Esophagus (tissue), 2 donors: ENCODE measurements at regions not wholly inside any gene's neighbourhood (a gene's known extent, or its start where the extent isn't known, plus 50 kb on each side); places are given as distances from the start of the nearest gene placed in this dataset.
"Not testable (repeated sequence)": the region's sequence is repeated elsewhere in the genome, so short reads cannot be mapped to it uniquely, and the experiment has no call there.

Experiments
- H3K27ac ChIP-seq, 2 donors: one replicate each; pipeline ENCODE4 v1.5.1; 2013; ENCODE audit warnings: low read depth in 2 of 2, mild to moderate bottlenecking in 2 of 2, inconsistent platforms in 1 of 2, low read length in 1 of 2, moderate library complexity in 1 of 2
- H3K27me3 ChIP-seq, 2 donors: one replicate each; pipeline ENCODE4 v1.6.1; 2013; ENCODE audit warnings: low read length in 2 of 2, control low read depth in 1 of 2, mild to moderate bottlenecking in 1 of 2; ENCODE audit not compliant: insufficient read depth in 2 of 2, control insufficient read depth in 1 of 2
- H3K36me3 ChIP-seq, 2 donors: one replicate each; pipeline ENCODE4 v1.6.1; 2013; ENCODE audit warnings: low read length in 1 of 2; ENCODE audit not compliant: control insufficient read depth in 2 of 2, insufficient read depth in 2 of 2
- H3K4me1 ChIP-seq, 2 donors: one replicate each; pipeline ENCODE4 v1.6.1; 2013; ENCODE audit warnings: low read length in 1 of 2; ENCODE audit not compliant: control insufficient read depth in 2 of 2, insufficient read depth in 2 of 2
- H3K4me3 ChIP-seq, 2 donors: one replicate each; pipeline ENCODE4 v1.5.1; 2013; ENCODE audit warnings: low read length in 2 of 2, mild to moderate bottlenecking in 2 of 2, low read depth in 1 of 2, moderate library complexity in 1 of 2
- H3K9me3 ChIP-seq, 2 donors: one replicate each; pipeline ENCODE4 v1.6.1; 2013; ENCODE audit warnings: mild to moderate bottlenecking in 2 of 2, low read depth in 1 of 2, low read length in 1 of 2, moderate library complexity in 1 of 2; ENCODE audit not compliant: control insufficient read depth in 2 of 2, insufficient read depth in 1 of 2
- WGBS, 2 donors: extraction: QIAGEN DNeasy Blood & Tissue Kit; methylation state at CpG; one replicate each; pipeline ENCODE4 v1.1.7; 2013; 5-methylcytosine and 5-hydroxymethylcytosine counted together
- donor health status: healthy with polysubstance abuse.
- donor health status: Bipolar disorder and iron deficiency.

DNA sequence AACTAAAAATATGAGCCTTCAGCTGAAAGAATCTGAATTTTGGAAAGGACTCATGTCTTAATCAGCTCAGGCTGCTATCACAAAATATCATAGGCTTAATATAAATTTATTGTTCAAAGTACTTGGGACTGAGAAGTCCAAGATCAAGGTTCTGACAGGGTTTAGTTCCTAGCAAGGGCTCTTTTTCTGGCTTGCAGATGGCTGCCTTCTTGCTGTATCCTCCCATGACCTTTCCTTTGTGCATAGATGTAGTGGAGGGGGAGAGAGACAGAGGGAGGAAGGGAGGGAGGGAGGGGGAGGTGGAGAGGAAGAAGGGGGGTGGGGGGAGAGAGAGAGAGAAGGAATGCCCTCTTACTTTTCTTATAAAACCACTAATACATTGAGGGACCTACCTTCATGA is 306.8 kb upstream of the DDI1 start:
- no peak overlapping the region for H3K4me3 ChIP-seq
- no peaks in the 10 kb centered on the region for H3K4me1 ChIP-seq
- H3K27ac ChIP-seq, result no peak overlapping the region
- H3K36me3 ChIP-seq, result no peaks in the 10 kb centered on the region
- peaks cover 2 to 5% of the 10 kb centered on the region in 2 donors for H3K9me3 ChIP-seq
- no peaks in the 10 kb centered on the region for H3K27me3 ChIP-seq

DNA sequence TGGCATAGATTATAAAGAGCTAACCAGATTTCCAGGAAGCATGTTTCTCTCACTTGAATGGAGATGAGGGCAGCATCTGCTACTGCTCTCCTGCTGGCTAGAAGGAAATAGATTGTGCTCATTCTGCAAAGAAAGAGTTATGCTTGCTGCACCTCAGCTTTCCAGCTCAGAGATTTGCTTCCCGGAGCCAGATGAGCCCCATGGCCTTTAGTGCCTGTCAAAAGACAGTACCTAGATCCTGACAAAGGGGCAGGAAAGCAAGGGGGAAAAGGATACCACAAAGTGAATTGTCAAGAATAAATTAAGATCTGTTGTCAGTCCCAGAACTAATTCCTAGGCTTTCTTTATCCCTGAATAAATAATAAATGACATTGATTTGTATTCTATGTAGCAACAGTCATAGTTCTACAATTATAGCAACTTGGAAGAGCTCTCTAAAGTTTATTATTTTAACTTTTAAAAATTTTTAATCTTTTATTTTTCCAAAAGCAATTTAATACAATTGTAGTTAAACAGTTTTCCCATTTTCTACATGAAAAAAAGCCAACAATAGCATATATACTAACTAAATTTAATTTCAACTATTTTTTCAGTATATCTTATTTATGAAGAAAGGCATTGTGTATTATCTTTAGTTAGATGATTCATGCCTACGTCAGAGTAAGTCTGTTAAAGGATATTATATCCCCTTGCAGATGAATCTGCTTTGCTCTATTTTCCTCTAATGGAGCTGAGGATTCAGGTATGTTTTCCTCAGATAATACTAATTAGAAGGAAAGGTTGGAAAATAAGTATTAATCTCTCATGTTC is 306.1 kb upstream of the DDI1 start:
- H3K27ac ChIP-seq, result no peak overlapping the region
- no peaks in the 10 kb centered on the region for H3K27me3 ChIP-seq
- H3K36me3 ChIP-seq, result no peaks in the 10 kb centered on the region
- H3K4me1 ChIP-seq, result no peaks in the 10 kb centered on the region
- peaks cover 2 to 5% of the 10 kb centered on the region in 2 donors for H3K9me3 ChIP-seq
- H3K4me3 ChIP-seq, result no peak overlapping the region
- 29 to 38% methylated on average over 2 of the region's 2 CpGs for WGBS, 2 donors

DNA sequence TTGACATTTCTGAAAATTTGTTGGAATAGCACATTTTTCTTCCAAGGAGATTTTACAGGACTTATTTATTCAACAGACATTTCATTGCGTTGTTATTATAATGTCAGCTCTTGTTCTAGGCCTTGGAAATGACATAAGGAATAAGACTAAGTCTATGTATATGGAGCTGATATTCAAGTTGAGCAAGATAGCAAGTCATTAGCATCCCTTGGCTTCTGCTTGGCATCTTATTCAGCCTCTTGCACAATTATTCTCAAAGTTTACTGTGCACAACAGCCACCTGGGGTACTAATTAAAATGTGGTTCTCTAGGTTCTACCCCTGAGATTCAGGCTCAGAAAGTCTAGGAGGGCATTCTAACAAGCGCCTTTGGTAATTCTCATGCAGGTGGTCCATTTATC is 304.8 kb upstream of the DDI1 start:
- no peaks in the 10 kb centered on the region for H3K27me3 ChIP-seq
- no peak overlapping the region for H3K27ac ChIP-seq
- H3K9me3 ChIP-seq, result peaks cover 2 to 5% of the 10 kb centered on the region in 2 donors
- no peaks in the 10 kb centered on the region for H3K36me3 ChIP-seq
- 48 to 49% methylated on average over 2 of the region's 2 CpGs for WGBS, 2 donors
- no peaks in the 10 kb centered on the region for H3K4me1 ChIP-seq
- H3K4me3 ChIP-seq, result no peak overlapping the region

DNA sequence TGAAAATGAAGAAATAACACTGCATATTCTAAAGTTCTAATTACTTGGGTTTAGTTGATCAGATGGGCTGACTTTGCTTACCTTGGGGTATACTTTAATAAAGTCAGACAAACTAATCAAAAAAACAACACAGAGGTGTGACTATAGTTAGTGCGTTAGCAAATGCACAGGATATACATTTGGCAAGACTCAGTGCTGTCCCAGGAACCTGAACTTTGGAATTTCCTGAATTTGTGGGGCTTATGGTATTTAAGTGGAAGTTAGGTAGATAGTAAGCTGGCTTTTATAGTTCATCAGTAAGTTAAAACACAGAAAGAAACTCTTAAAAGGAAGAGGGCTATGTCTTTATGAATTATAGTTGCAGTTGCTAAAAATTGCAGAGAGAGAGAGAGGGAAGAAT is 302.6 kb upstream of the DDI1 start:
- H3K27ac ChIP-seq, result no peak overlapping the region
- H3K27me3 ChIP-seq, result no peaks in the 10 kb centered on the region
- H3K36me3 ChIP-seq, result no peaks in the 10 kb centered on the region
- H3K4me1 ChIP-seq, result no peaks in the 10 kb centered on the region
- 61 to 77% methylated on average over 1 of the region's 1 CpG for whole genome bisulfite sequencing, 2 donors
- no peaks in the 10 kb centered on the region for H3K9me3 ChIP-seq
- H3K4me3 ChIP-seq, result no peak overlapping the region

DNA sequence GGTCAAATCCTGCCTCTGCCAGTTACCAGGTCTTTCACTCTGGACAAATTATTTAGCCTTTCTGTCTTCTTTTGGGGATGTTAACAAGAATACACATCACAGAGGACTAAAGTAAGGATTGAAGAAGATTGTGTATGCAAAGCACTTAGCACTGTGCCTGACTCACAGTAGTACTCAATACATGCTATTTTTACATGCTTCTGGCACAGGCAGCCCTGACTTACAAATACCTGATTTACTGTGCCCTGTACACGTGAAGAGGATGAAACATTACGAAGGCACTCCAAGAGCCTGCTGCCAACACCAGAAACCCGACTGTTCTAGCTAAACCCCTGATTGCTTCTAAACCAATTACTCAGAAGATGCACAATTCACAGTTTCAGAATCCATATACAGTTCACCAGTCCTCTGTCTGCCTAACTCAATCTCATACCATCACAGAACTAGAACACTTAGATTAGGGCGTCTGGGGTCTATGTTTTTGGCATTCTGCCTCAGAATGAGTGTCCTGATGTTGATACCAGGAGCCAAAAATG is 300.9 kb upstream of the DDI1 start:
- H3K4me1 ChIP-seq, result no peaks in the 10 kb centered on the region
- no peaks in the 10 kb centered on the region for H3K27me3 ChIP-seq
- 42 to 55% methylated on average over 4 of the region's 4 CpGs for WGBS, 2 donors
- H3K9me3 ChIP-seq, result no peaks in the 10 kb centered on the region
- H3K27ac ChIP-seq, result no peak overlapping the region
- H3K4me3 ChIP-seq, result no peak overlapping the region
- no peaks in the 10 kb centered on the region for H3K36me3 ChIP-seq

DNA sequence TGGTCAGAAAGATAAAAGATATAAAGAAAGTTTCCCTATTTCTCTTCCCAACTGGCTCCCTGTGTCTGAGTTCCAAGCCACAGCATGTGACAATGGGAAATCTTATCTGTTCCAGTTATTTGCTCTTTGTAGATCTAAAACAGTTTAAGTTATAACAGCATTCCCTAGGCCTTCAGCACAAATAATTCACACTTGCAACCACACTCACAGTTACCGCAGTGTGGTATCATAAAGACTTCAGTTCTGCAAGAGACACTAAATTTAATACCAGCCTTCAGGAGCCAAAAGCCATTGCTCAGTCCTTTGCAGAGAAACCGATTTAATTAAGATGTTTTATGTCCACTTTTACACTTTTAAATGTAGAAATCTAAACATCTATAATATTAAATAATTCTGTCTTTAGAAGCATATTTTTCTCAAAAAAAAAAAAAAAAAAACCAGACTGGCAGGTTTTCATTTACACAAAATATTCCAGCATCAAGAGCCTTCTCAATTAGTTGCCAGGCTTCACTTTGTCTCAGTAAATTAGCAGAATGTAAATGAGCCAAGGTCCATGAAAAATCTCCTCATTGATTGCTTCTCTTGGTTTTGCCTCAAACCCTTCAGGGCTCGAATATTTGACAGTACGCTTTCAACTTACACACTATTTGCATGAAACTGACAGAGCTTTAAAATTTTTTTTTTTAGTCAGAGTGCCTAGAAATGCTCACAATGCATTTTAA is 300.0 kb upstream of the DDI1 start:
- Histone ChIP-seq H3K27ac (no peak overlapping the region), H3K4me1 (no peaks in the 10 kb centered on the region), H3K9me3 (no peaks in the 10 kb centered on the region), H3K4me3 (no peak overlapping the region), H3K27me3 (no peaks in the 10 kb centered on the region), H3K36me3 (no peaks in the 10 kb centered on the region)
- 69 to 74% methylated on average over 4 of the region's 4 CpGs for WGBS, 2 donors

DNA sequence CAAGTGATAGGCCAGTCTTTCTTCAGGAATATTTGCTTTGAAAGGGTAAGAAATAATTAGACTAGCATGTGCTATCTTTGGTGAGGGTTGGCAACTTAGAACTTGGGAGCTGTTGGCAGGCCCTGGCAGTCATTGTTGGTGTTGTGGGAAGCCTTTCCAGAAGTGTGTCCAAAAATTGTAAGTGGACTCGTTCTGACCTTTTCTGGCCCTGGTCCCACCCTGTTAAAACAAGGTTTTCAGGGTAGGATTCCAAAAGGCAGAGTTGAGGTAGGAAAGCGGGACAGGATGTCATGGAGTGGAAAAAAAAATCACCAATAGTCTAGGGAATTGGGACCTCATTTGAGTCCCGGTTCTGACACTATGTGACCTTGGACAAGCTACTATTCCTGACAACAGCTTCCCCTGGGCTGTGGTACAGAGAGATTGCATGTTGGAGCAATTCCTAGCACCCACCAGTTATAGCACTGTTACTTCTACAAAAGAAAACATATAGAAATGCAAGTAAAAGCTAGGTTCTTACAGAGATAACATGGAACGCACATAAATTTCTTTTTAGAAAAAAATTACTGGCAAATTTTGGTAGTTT is 299.3 kb upstream of the DDI1 start:
- H3K27me3 ChIP-seq, result no peaks in the 10 kb centered on the region
- H3K36me3 ChIP-seq, result no peaks in the 10 kb centered on the region
- WGBS, 2 donors, result 45 to 47% methylated on average over 4 of the region's 4 CpGs
- no peak overlapping the region for H3K27ac ChIP-seq
- H3K4me1 ChIP-seq, result no peaks in the 10 kb centered on the region
- H3K9me3 ChIP-seq, result no peaks in the 10 kb centered on the region
- no peak overlapping the region for H3K4me3 ChIP-seq

DNA sequence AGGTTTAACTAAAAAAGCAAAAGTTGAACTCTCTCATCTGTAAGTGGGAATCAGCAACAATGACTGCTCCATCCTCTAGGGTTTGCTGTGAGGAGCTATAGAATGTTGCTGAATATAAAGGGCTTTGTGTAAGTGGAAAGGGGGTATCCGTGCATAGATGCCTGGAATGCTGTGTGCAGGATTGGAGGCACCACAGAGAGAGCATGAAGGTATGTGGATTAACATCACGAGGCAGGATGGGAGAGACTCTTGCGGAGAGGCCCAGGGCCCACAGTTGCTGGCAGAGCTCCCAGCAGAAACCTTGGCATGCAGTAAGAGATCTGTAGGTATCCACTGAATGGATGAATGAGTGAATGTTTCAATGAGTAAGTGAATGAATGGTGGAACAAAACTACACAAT is 298.7 kb upstream of the DDI1 start:
- no peaks in the 10 kb centered on the region for H3K9me3 ChIP-seq
- WGBS, 2 donors, result 40 to 49% methylated on average over 3 of the region's 3 CpGs
- H3K36me3 ChIP-seq, result no peaks in the 10 kb centered on the region
- H3K4me1 ChIP-seq, result no peaks in the 10 kb centered on the region
- no peak overlapping the region for H3K4me3 ChIP-seq
- no peak overlapping the region for H3K27ac ChIP-seq
- H3K27me3 ChIP-seq, result no peaks in the 10 kb centered on the region

DNA sequence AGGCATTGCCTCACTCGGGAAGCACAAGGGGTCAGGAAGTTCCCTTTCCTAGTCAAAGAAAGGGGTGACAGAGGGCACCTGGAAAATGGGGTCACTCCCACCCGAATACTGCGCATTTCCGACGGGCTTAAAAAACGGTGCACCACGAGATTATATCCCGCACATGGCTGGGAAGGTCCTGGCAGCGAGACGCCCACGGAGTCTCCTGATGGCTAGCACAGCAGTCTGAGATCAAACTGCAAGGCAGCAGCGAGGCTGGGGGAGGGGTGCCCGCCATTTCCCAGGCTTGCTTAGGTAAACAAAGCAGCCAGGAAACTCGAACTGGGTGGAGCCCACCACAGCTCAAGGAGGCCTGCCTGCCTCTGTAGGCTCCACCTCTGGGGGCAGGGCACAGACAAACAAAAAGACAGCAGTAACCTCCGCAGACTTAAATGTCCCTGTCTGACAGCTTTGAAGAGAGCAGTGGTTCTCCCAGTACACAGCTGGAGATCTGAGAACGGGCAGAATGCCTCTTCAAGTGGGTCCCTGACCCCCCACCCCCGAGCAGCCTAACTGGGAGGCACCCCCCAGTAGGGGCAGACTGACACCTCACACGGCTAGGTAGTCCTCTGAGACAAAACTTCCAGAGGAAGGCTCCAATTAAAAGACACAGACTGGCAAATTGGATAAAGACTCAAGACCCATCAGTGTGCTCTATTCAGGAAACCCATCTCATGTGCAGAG is 297.2 kb upstream of the DDI1 start:
- 20 to 45% methylated on average over 17 to 18 of the region's 18 CpGs for WGBS, 2 donors
- H3K4me3 ChIP-seq, H3K27me3 ChIP-seq, H3K27ac ChIP-seq, H3K9me3 ChIP-seq, H3K36me3 ChIP-seq, H3K4me1 ChIP-seq: not testable (repeated sequence)
